MCF 10A (cell line): ENCODE measurements at regions not wholly inside any gene's neighbourhood (a gene's known extent, or its start where the extent isn't known, plus 50 kb on each side); places are given as distances from the start of the nearest gene placed in this dataset.

ENCODE experiments used
- BruUV-seq: library from RNA; stranded (reverse); fragments of 400-500 nt; replicated peaks from 2 replicates; lab custom pipeline; 2021; lab: Mats Ljungman, UMichigan
- CTCF ChIA-PET: fragments of 300-600 bp; sonication (Branson Sonifier 250); formaldehyde crosslinking; extraction: SDS; loops from one replicate; lab custom pipeline; 2021; ENCODE audit warnings: antibody characterized with exemption, inconsistent platforms; lab: Yijun Ruan, JAX
- POLR2A ChIA-PET: fragments of 300-600, 350-650 bp; sonication (Branson Sonifier 250); formaldehyde crosslinking; extraction: SDS; loops from one replicate; lab custom pipeline; 2020; ENCODE audit warnings: antibody characterized with exemption, inconsistent platforms; lab: Yijun Ruan, JAX
- DNase-seq: peaks from one replicate; pipeline ENCODE4 v3.0.0-alpha.2; 2018; ENCODE audit not compliant: unreplicated experiment
- H3K27ac Mint-ChIP-seq: one replicate; pipeline ENCODE4 v1.8.0; 2022; ENCODE audit warnings: mild to moderate bottlenecking, low read depth, mixed read lengths; ENCODE audit not compliant: unreplicated experiment
- H3K27me3 Mint-ChIP-seq: one replicate; pipeline ENCODE4 v1.8.0; 2022; ENCODE audit warnings: mixed read lengths; ENCODE audit not compliant: insufficient read depth, unreplicated experiment
- H3K36me3 Mint-ChIP-seq: one replicate; pipeline ENCODE4 v1.8.0; 2022; ENCODE audit warnings: mild to moderate bottlenecking, moderate library complexity, mixed read lengths; ENCODE audit not compliant: insufficient read depth, unreplicated experiment
- H3K4me1 Mint-ChIP-seq: one replicate; pipeline ENCODE4 v1.8.0; 2022; ENCODE audit warnings: mixed read lengths; ENCODE audit not compliant: insufficient read depth, unreplicated experiment
- H3K4me3 Mint-ChIP-seq: one replicate; pipeline ENCODE4 v1.8.0; 2022; ENCODE audit warnings: mild to moderate bottlenecking, moderate library complexity, mixed read lengths; ENCODE audit not compliant: unreplicated experiment
- H3K9me3 Mint-ChIP-seq: one replicate; pipeline ENCODE4 v1.8.0; 2022; ENCODE audit warnings: mixed read lengths; ENCODE audit not compliant: unreplicated experiment
- intact Hi-C: fragments of 100-400 bp; cut with micrococcal nuclease; formaldehyde crosslinking; loops from 2 replicates; pipeline ENCODE4 v1.14.1; 2022
- TF ChIP-seq, protein P1 (sequence below): fragments of 200-600 bp; IDR thresholded peaks from one replicate; pipeline ENCODE4 v1.8.0; 2022; ENCODE audit warnings: antibody characterized with exemption, mild to moderate bottlenecking; ENCODE audit not compliant: unreplicated experiment

DNA sequence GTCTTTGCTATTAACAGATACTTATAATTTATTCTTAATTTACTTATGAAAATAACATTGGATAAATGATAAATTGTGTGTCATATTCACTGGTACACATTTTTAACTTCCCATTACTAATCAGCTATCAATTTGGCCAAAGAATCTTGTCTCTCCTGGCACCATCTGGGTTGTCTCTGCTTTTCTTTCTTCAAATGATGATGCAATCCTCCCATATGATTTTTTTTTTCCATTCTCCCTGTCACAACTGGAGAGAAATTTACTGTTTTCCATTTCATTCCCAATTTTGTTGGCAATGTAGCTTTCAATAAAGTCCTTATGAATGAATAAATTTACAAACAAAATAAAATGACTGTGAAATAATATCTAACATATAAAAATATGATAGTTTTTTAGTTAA, 743.7 kb upstream of the EPHA6 start:
- Mint-ChIP-seq H3K4me1 (peaks cover 17% of the 10 kb centered on the region), H3K36me3 (no peaks in the 10 kb centered on the region), H3K4me3 (no peak overlapping the region), H3K27ac (no peak overlapping the region), H3K9me3 (no peaks in the 10 kb centered on the region), H3K27me3 (no peaks in the 10 kb centered on the region)
- CTCF ChIA-PET = no interaction called here
- POLR2A ChIA-PET = interaction anchor here (0.7 kb wide), 1 partner anchor 139 kb away, joined by 3 read pairs; no protein-coding TSS in a partner anchor
- TF ChIP-seq, protein P1, sequence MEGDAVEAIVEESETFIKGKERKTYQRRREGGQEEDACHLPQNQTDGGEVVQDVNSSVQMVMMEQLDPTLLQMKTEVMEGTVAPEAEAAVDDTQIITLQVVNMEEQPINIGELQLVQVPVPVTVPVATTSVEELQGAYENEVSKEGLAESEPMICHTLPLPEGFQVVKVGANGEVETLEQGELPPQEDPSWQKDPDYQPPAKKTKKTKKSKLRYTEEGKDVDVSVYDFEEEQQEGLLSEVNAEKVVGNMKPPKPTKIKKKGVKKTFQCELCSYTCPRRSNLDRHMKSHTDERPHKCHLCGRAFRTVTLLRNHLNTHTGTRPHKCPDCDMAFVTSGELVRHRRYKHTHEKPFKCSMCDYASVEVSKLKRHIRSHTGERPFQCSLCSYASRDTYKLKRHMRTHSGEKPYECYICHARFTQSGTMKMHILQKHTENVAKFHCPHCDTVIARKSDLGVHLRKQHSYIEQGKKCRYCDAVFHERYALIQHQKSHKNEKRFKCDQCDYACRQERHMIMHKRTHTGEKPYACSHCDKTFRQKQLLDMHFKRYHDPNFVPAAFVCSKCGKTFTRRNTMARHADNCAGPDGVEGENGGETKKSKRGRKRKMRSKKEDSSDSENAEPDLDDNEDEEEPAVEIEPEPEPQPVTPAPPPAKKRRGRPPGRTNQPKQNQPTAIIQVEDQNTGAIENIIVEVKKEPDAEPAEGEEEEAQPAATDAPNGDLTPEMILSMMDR = no peak
- no TSS peak for BruUV-seq
- intact Hi-C loops = no loop called here
- DNase-seq = no peak

DNA sequence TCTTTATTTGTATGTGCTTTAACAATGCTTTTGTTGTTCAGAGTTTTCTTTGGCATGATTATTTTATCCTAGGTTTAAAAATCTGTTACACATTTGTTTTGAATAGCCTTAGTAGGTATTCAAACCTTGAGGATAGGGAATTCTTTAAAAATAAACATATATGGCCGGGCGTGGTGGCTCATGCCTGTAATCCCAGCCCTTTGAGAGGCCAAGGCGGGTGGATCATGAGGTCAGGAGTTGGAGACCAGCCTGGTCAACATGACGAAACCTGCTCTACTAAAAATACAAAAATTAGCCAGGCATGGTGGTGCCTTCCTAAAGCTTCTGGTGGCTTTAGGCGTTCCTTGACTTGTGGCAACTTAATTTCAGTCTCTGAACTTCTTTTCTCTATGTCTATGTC, 743.3 kb upstream of the EPHA6 start:
- Mint-ChIP-seq H3K27ac (peak overlapping the region; percentile 34), H3K9me3 (no peaks in the 10 kb centered on the region), H3K27me3 (no peaks in the 10 kb centered on the region), H3K4me1 (peaks cover 17% of the 10 kb centered on the region), H3K36me3 (no peaks in the 10 kb centered on the region), H3K4me3 (no peak overlapping the region)
- no TSS peak for BruUV-seq
- no peak for DNase-seq
- POLR2A ChIA-PET = interaction anchor here (0.7 kb wide), 1 partner anchor 138 kb away, joined by 3 read pairs; no protein-coding TSS in a partner anchor
- TF ChIP-seq, protein P1 = no peak
- CTCF ChIA-PET = no interaction called here
- intact Hi-C loops = no loop called here

DNA sequence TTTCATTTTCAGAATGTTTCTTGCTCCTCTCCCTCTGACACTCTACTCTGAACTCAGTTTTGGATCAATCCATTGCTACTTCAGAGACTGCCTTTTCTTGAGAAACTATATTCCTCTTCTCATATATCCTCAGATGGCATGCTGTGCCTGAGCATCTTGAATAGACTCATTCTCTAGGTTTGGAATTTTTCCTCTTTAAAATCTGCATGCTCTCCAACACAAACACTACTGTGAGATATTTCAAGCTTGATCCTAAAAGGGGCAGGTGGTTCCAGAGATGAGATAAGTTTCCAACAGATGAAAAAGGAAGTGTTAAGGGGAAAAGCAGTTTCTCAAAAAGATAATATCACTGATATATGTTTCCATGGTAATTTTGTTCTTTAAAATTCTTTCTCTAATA, 742.2 kb upstream of the EPHA6 start:
- Mint-ChIP-seq H3K27ac (no peak overlapping the region), H3K4me3 (no peak overlapping the region), H3K9me3 (no peaks in the 10 kb centered on the region), H3K36me3 (no peaks in the 10 kb centered on the region), H3K27me3 (no peaks in the 10 kb centered on the region), H3K4me1 (peaks cover 17% of the 10 kb centered on the region)
- TF ChIP-seq, protein P1 = no peak
- BruUV-seq = no TSS peak
- CTCF ChIA-PET = no interaction called here
- no peak for DNase-seq
- intact Hi-C loops = no loop called here
- POLR2A ChIA-PET = no interaction called here

DNA sequence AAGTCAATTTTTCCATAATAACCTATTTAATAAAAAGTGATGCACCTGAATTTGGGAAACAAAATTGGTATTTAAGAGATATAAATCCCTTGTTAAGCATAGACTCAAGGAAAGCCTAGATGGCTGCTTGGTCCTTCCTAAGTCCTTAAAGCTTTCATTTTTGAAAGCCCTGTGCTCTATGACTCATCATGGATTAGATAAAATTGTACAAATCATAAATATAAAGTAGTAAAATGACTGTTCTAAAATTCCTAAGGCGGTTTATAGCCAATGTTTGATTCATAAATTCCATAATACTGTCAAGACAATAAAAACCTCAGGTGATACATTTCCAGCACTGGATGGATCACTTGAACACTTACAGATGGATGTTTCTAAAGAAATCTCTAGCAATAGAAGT, 730.8 kb upstream of the EPHA6 start:
- no TSS peak for BruUV-seq
- H3K9me3 Mint-ChIP-seq = no peaks in the 10 kb centered on the region
- no peaks in the 10 kb centered on the region for H3K27me3 Mint-ChIP-seq
- TF ChIP-seq, protein P1 = no peak
- H3K36me3 Mint-ChIP-seq = no peaks in the 10 kb centered on the region
- ChIA-PET POLR2A (no interaction called here), CTCF (no interaction called here)
- H3K27ac Mint-ChIP-seq = no peak overlapping the region
- H3K4me3 Mint-ChIP-seq = no peak overlapping the region
- no peak for DNase-seq
- intact Hi-C loops = no loop called here
- H3K4me1 Mint-ChIP-seq = no peaks in the 10 kb centered on the region
